SK-MEL-5 (cell line): ENCODE measurements at regions not wholly inside any gene's neighbourhood (a gene's known extent, or its start where the extent isn't known, plus 50 kb on each side); places are given as distances from the start of the nearest gene placed in this dataset.
"Not testable (repeated sequence)": the region's sequence is repeated elsewhere in the genome, so short reads cannot be mapped to it uniquely, and the experiment has no call there.

Experiments
- DNase-seq: peaks from one replicate; pipeline ENCODE4 v3.0.0-alpha.2; 2016; ENCODE audit warnings: low read depth, low spot score
- in situ Hi-C: cut with HindIII; loops from 2 replicates; pipeline ENCODE4 v1.10.0; 2016; ENCODE audit warnings: low sequenced_read_pairs, high pct_unique_total_duplicates, low pct_unique_long_range_greater_than_20kb

GRCh38 chr15:36183201-36183600 lies 396.2 kb upstream of the CDIN1 start:
- in situ Hi-C loops: no loop called here

DNA sequence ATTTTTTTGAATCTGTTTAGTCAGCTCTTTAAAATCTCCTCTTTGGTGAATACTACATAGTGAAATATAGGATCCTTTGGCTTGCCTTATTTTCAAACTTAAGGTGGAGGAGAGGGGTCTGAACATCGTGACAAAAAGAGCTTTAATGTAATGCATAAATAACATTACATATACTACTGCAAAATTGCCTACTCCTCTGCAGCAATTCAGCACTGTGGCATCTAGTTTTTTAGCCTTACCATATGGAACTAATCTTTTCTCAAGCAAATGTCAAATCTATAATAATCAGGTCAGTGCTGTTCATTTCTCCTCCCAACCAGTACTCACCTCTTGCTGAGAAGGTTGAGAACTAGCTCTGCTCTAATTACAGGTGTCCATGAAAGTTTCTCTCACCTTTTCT lies 394.0 kb upstream of the CDIN1 start:
- in situ Hi-C loops: no loop called here
- no peak for DNase-seq

More at GRCh38 chr15:36183201-36183600, 396.2 kb upstream of the CDIN1 start:
- DNase-seq: no peak

- in situ Hi-C loops: no loop called here
- no peak for DNase-seq
Observed at GRCh38 chr15:36185845-36186244, 393.6 kb upstream of the CDIN1 start.

GRCh38 chr15:36186376-36186775 lies 393.1 kb upstream of the CDIN1 start:
- in situ Hi-C loops: no loop called here
- no peak for DNase-seq

DNA sequence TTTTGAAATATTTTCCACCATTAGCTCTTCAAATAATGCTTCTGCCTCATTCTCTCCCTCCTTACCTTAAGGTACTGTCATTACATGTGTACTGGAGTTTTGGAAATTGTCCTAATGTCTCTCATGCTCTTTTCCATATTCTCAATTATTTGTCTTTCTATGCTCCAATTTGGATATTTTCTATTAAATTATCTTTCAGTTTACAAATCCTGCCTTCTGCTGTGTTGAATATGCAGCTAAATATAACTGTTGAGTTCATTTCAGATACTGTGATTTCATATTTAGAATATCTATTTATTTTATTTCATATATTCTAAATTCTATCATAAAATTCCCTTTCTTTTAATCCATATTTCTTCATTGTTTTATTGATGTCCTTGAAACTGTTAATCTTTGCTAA lies 388.0 kb upstream of the CDIN1 start:
- no peak for DNase-seq
- in situ Hi-C loops: no loop called here

- peak; percentile 39 for DNase-seq
- in situ Hi-C loops: not testable (repeated sequence)
Observed at GRCh38 chr15:36195361-36196007, 383.9 kb upstream of the CDIN1 start.

DNA sequence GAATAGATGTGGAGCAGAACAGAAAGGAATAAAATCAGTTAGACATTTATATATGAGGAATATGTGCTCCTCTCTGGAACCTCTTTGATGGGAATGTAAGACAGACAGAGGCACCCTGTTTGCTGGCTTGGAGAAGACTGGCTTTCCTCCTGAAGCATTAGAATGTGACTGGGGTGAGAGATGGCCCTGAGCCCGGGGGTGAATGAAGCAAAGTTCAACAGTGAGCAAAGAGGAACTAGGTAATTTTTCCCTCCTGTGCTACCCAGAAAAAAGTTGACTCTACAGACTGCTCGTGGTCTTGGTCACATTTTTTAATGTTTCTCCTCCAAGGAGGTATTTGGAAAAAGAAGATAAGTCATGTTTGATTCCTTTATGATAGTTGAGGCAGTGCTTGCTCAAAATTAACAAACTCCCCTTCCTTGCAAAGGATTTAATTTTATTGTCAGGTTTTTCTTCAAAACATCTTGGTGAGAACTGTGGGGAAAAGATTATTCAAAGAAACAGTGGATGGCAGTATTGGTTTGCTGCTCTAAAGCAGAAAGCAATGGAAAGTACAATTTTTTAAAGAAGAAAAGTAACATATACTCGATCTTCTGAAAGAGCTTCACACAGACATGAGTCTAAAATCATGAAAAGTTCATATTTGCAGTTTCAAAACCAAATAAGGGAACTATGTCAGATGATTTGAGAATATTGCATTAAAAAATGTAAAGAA lies 370.4 kb upstream of the CDIN1 start:
- DNase-seq: no peak
- in situ Hi-C loops: no loop called here

DNA sequence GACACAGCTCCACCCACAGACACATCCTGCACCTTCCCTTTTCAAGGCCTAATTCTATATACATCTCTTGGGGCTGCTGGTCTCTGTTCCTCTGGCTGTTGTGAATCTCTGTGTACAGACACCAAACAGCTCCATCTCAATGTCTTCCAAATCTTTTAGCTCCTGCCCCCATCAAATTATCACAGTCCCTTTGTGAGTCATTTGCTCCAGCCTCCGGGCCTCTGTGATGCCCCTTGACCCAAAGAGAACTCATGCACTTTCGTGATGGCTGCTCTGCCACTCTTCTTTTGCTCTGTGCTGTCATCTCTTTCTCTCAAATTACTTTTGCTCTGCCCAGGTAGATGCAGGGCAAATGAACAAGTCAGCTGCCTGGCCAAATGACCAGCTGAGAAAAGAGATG lies 369.0 kb upstream of the CDIN1 start:
- in situ Hi-C loops: no loop called here
- DNase-seq: no peak

GRCh38 chr15:36218322-36218721 lies 361.1 kb upstream of the CDIN1 start:
- in situ Hi-C loops: no loop called here

GRCh38 chr15:36218991-36219390 lies 360.4 kb upstream of the CDIN1 start:
- no peak for DNase-seq
- in situ Hi-C loops: no loop called here

More at GRCh38 chr15:36218322-36218721, 361.1 kb upstream of the CDIN1 start:
- no peak for DNase-seq

DNA sequence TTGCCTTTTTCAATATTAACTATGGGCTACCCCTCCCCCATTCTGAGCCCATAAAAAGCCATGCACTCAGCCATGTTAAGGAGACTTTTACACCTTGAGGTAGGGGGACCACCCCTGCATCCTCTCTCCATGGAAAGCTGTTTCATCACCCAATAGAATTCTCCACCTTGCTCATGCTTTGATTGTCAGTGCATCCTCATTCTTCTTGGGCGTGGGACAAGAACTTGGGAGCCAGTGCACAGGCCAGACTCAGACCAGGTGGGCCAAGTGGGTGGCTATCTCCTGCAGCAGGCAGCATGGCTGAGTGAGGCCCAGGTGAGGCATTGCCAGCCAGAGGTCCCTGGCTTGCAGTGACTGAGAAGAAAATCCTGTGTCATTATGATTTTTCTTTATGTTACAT lies 357.4 kb upstream of the CDIN1 start:
- DNase-seq: no peak
- in situ Hi-C loops: no loop called here

DNA sequence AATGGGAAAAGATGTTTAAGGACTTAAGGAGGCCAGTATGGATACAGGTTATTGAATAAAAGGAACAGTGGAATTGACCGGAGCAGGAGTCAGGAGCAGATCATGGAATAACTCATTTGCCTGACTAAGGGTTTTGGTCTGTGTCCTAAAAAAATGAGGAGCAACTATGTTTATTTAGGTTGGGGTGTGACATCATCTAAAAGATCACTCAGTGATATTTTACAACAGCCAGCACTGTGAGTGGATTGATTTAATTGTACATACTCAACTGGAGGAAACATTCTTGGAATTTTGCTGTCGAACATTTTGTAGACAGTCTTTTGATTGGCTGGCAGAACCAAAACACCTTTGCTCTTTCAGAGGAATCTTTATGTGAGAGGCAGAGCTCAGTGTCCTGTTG lies 348.6 kb upstream of the CDIN1 start:
- in situ Hi-C loops: no loop called here
- DNase-seq: no peak

- in situ Hi-C loops: no loop called here
- DNase-seq: no peak
Observed at GRCh38 chr15:36232491-36232890, 346.9 kb upstream of the CDIN1 start.

DNA sequence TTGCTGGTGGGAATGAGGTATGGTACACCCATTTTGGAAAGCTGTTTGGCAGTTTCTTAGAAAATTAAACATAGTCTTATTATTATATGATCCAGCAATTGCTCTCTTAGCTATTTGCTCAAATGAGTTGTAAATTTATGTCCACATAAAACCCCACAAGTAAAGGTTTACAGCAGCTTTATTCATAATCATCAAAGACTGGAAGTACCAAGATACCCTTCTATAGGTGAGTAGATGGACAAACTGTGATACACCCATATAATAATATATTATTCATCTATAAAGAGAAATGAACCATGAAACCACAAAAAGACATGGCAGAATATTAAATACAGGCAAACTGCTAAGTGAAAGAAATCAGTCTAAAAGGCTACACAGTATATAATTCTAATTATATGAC lies 344.7 kb upstream of the CDIN1 start:
- no peak for DNase-seq
- in situ Hi-C loops: no loop called here

GRCh38 chr15:36235173-36235572 lies 344.3 kb upstream of the CDIN1 start:
- in situ Hi-C loops: no loop called here
- no peak for DNase-seq

DNA sequence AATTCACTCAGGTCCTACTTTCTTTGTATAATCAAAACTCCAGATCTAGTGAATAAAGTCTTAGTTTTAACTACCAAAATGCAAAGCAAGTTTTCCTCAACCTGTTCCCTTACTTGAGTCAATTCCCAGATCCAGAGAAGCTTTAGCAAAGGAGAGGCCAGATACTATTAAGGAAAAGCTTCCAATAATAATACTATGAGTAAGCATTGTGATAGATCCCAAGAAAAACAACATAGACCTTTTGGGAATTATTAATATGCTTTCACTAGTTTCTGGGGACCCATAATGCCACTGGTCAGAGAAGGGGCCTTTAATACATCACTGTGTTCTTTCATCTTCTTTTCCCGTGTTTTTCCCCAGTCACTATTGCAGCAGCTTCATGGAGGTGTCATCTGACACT lies 339.9 kb upstream of the CDIN1 start:
- in situ Hi-C loops: no loop called here
- DNase-seq: no peak

DNA sequence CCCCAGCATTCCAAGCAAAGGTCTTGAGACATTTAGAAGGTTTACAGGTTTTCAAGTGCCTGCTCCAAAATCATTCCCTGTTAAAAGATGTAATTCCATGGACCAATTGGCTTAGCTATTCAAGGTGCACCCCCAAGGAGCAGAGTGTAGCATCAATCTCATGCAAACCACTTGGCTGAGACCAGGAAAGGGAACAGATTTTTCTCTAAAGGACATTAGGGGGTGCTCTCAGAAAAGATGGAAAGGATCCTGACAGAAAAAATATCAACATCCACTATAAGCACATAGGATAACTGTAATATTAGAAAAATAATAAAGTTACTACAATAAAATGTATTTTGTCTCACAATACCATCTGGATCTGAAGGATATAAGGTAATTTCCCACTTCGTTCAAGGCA lies 328.0 kb upstream of the CDIN1 start:
- no peak for DNase-seq

GRCh38 chr15:36252146-36252711 lies 327.2 kb upstream of the CDIN1 start:
- DNase-seq: peak; percentile 26

More for the DNA sequence above, 328.0 kb upstream of the CDIN1 start:
- in situ Hi-C loops: no loop called here

DNA sequence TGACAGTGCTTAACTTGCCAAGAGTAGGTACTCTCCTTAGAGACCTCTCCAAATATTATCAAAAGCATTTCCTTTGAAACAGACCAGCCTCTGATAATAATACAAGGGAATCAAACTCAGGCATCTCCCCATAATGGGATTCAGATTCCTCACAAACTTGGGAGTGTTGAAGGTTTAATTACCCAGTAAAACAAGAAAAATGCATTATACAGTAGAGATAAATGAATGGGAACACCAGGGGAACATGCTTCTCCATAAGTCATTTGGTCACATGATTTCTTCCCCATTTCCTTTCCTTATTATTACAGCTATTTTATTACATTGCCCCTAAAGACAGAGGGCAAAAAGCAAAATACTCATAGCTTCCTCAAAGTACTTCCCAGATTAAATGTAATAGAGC lies 325.0 kb upstream of the CDIN1 start:
- in situ Hi-C loops: no loop called here
- DNase-seq: no peak

More at GRCh38 chr15:36252146-36252711, 327.2 kb upstream of the CDIN1 start:
- in situ Hi-C loops: no loop called here
